ENCODE measurements at regions not wholly inside any gene's neighbourhood (a gene's known extent, or its start where the extent isn't known, plus 50 kb on each side); places are given as distances from the start of the nearest gene placed in this dataset.

GRCh38 chr2:37857575-37858399 lies 67.3 kb upstream of the RMDN2 start:
- peak overlapping the region; percentile 51 for H3K27ac ChIP-seq
- no peak for TF ChIP-seq CTCF (conservative IDR thresholded peaks at IDR 0.05)

GRCh38 chr2:37858400-37858711 lies 66.7 kb upstream of the RMDN2 start:
- TF ChIP-seq CTCF (conservative IDR thresholded peaks at IDR 0.05): no peak
- peak overlapping the region; percentile 51 for H3K27ac ChIP-seq

- TF ChIP-seq CTCF (conservative IDR thresholded peaks at IDR 0.05): no peak
- peak overlapping the region; percentile 51 for H3K27ac ChIP-seq
These were observed 66.3 kb upstream of the RMDN2 start for GRCh38 chr2:37858725-37859267.

GRCh38 chr2:37862620-37863019 lies 62.5 kb upstream of the RMDN2 start:
- no peak for TF ChIP-seq CTCF (conservative IDR thresholded peaks at IDR 0.05)
- H3K27ac ChIP-seq: no peak overlapping the region

- no peak for TF ChIP-seq CTCF (conservative IDR thresholded peaks at IDR 0.05)
These were observed 60.9 kb upstream of the RMDN2 start for GRCh38 chr2:37864217-37864616.

GRCh38 chr2:37865640-37866039 lies 59.4 kb upstream of the RMDN2 start:
- TF ChIP-seq CTCF (conservative IDR thresholded peaks at IDR 0.05): no peak
- H3K27ac ChIP-seq: peak overlapping the region; percentile 60

More at GRCh38 chr2:37864217-37864616, 60.9 kb upstream of the RMDN2 start:
- H3K27ac ChIP-seq: no peak overlapping the region

GRCh38 chr2:37866171-37866934 lies 58.7 kb upstream of the RMDN2 start:
- TF ChIP-seq CTCF (conservative IDR thresholded peaks at IDR 0.05): no peak
- H3K27ac ChIP-seq: peak overlapping the region; percentile 60
